ENCODE measurements at regions not wholly inside any gene's neighbourhood (a gene's known extent, or its start where the extent isn't known, plus 50 kb on each side); places are given as distances from the start of the nearest gene placed in this dataset.

DNA sequence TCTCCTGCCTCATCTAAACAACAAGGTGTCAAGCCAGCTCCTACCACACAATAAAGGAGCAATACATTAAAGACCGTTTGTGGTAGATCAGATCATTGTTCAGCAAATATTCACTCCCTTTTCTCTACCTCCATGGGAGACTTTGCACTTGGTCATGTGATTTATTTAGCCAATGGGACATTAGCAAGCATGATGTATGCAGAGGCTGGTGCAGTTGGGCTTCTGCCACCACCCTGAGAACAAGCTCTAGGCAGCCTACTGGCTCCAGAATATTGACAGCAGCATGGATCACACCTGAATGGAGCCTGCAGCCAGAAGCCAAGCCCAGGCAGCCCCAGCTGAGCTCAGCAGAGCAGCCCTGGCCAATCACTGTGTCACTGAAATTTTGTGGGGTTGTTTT lies 99.4 kb upstream of the UBE2E2 start:
- Histone ChIP-seq H3K4me2 (ENCODE audit: low read length) (no peak overlapping the region), H3K9me2 (ENCODE audit: insufficient read depth) (no peaks in the 10 kb centered on the region), H3K9ac (ENCODE audit: low read length) (no peak overlapping the region), H3K27ac (ENCODE audit: low read depth, low read length) (no peak overlapping the region), H3K4me3 (replicated peaks in 1 of 2; ENCODE audit: low read depth in 1 of 2, low read length in 2 of 2) (no peak overlapping the region), H3K4me1 (ENCODE audit: control insufficient read depth in 1 of 2, insufficient read depth in 2 of 2, low read length in 2 of 2) (no peaks in the 10 kb centered on the region), H3K9me3 (ENCODE audit: control insufficient read depth in 1 of 2, insufficient read depth in 1 of 2, low read depth in 1 of 2, low read length in 2 of 2) (no peaks in the 10 kb centered on the region), H3K27me3 (ENCODE audit: insufficient read depth, low read length) (peaks cover 2% of the 10 kb centered on the region; the same call in 1 of the 2 replicates), H4K20me1 (ENCODE audit: insufficient read depth) (no peaks in the 10 kb centered on the region), H3K36me3 (ENCODE audit: control insufficient read depth in 1 of 2, insufficient read depth in 2 of 2, low read length in 2 of 2) (no peaks in the 10 kb centered on the region), H3K79me2 (ENCODE audit: insufficient read depth, low read length) (no peaks in the 10 kb centered on the region), H2AFZ (ENCODE audit: low read depth, low read length, poor library complexity, severe bottlenecking) (no peak overlapping the region)
- intact Hi-C loops (cut with micrococcal nuclease): no loop called here
- CTCF ChIA-PET: no interaction called here
- TF ChIP-seq EZH2phosphoT487 (IDR thresholded peaks at IDR 0.05; ENCODE audit: borderline replicate concordance): no peak
- TF ChIP-seq, protein P1, sequence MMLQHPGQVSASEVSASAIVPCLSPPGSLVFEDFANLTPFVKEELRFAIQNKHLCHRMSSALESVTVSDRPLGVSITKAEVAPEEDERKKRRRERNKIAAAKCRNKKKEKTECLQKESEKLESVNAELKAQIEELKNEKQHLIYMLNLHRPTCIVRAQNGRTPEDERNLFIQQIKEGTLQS (IDR thresholded peaks at IDR 0.05): no peak
- TF ChIP-seq, protein P2, sequence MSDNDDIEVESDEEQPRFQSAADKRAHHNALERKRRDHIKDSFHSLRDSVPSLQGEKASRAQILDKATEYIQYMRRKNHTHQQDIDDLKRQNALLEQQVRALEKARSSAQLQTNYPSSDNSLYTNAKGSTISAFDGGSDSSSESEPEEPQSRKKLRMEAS (IDR thresholded peaks at IDR 0.05): no peak
- TF ChIP-seq TCF7L2 (IDR thresholded peaks at IDR 0.05; ENCODE audit: borderline replicate concordance, extremely low read depth, insufficient read depth, insufficient read length): no peak
- TF ChIP-seq POLR2AphosphoS5 (IDR thresholded peaks at IDR 0.05; ENCODE audit: low read depth, low read length): no peak
- TF ChIP-seq SIN3A (IDR thresholded peaks at IDR 0.05; ENCODE audit: low read depth): no peak
- no peak for TF ChIP-seq YY1 (IDR thresholded peaks at IDR 0.05; ENCODE audit: extremely low read depth, insufficient replicate concordance, low read depth, low read length)
- RAD21 ChIA-PET (ENCODE audit: low non-redundant PET in 1 of 2, low total read pairs in 2 of 2, uncharacterized antibody in 2 of 2, unreplicated experiment in 2 of 2): no interaction called here
- POLR2A ChIA-PET: no interaction called here
- ATAC-seq: 0 out of 2 replicates have a peak, but pooled peaks have one; percentile 38
- BruUV-seq (replicated peaks): no TSS peak
- no peak for DNase-seq (ENCODE audit: low read depth, low spot score)

DNA sequence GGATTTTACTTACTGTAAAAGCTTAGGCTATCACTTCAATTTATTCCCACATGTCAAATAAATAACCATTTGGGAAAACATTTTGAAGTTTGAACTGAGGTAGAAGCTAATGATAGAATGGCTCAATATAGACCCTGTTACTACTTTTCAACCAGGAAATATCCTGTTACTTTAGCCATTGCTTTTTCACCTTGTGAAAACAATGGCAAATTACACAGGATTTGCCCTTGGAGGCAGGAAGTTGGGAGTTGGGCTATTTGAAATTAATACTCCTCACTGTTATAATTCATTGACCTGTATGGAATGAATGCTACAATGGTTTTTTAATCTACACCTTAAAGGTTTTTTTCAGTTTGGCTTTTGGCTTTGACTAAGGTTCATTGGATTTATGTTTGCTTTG lies 98.1 kb upstream of the UBE2E2 start:
- Histone ChIP-seq H3K27me3 (ENCODE audit: insufficient read depth, low read length) (peaks cover 6% of the 10 kb centered on the region; the same call in 1 of the 2 replicates), H3K4me1 (ENCODE audit: control insufficient read depth in 1 of 2, insufficient read depth in 2 of 2, low read length in 2 of 2) (no peaks in the 10 kb centered on the region), H4K20me1 (ENCODE audit: insufficient read depth) (no peaks in the 10 kb centered on the region), H3K79me2 (ENCODE audit: insufficient read depth, low read length) (no peaks in the 10 kb centered on the region), H3K9me3 (ENCODE audit: control insufficient read depth in 1 of 2, insufficient read depth in 1 of 2, low read depth in 1 of 2, low read length in 2 of 2) (no peaks in the 10 kb centered on the region), H3K4me3 (replicated peaks in 1 of 2; ENCODE audit: low read depth in 1 of 2, low read length in 2 of 2) (no peak overlapping the region), H3K27ac (ENCODE audit: low read depth, low read length) (no peak overlapping the region), H3K4me2 (ENCODE audit: low read length) (no peak overlapping the region), H3K9ac (ENCODE audit: low read length) (no peak overlapping the region), H3K36me3 (ENCODE audit: control insufficient read depth in 1 of 2, insufficient read depth in 2 of 2, low read length in 2 of 2) (no peaks in the 10 kb centered on the region), H2AFZ (ENCODE audit: low read depth, low read length, poor library complexity, severe bottlenecking) (no peak overlapping the region), H3K9me2 (ENCODE audit: insufficient read depth) (no peaks in the 10 kb centered on the region)
- DNase-seq (ENCODE audit: low read depth, low spot score): no peak
- POLR2A ChIA-PET: interaction anchor here (1.2 kb wide), 1 partner anchor 8 kb away, joined by 3 read pairs; no protein-coding TSS in a partner anchor
- CTCF ChIA-PET: no interaction called here
- RAD21 ChIA-PET (ENCODE audit: low non-redundant PET in 1 of 2, low total read pairs in 2 of 2, uncharacterized antibody in 2 of 2, unreplicated experiment in 2 of 2): no interaction called here
- ATAC-seq: no peak
- BruUV-seq (replicated peaks): no TSS peak
- intact Hi-C loops (cut with micrococcal nuclease): no loop called here
- no peak for TF ChIP-seq SP1 (IDR thresholded peaks at IDR 0.05; ENCODE audit: low read depth)
- TF ChIP-seq, protein P3, sequence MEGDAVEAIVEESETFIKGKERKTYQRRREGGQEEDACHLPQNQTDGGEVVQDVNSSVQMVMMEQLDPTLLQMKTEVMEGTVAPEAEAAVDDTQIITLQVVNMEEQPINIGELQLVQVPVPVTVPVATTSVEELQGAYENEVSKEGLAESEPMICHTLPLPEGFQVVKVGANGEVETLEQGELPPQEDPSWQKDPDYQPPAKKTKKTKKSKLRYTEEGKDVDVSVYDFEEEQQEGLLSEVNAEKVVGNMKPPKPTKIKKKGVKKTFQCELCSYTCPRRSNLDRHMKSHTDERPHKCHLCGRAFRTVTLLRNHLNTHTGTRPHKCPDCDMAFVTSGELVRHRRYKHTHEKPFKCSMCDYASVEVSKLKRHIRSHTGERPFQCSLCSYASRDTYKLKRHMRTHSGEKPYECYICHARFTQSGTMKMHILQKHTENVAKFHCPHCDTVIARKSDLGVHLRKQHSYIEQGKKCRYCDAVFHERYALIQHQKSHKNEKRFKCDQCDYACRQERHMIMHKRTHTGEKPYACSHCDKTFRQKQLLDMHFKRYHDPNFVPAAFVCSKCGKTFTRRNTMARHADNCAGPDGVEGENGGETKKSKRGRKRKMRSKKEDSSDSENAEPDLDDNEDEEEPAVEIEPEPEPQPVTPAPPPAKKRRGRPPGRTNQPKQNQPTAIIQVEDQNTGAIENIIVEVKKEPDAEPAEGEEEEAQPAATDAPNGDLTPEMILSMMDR (IDR thresholded peaks at IDR 0.05 in 2 of 3, conservative IDR thresholded peaks at IDR 0.05 in 1 of 3; ENCODE audit: borderline replicate concordance in 1 of 3, insufficient read depth in 1 of 3, low read depth in 2 of 3, low read length in 2 of 3): no peak
- TF ChIP-seq SRF (IDR thresholded peaks at IDR 0.05; ENCODE audit: low read depth): no peak
- no peak for TF ChIP-seq SIN3A (IDR thresholded peaks at IDR 0.05; ENCODE audit: low read depth)
- no peak for TF ChIP-seq RAD21 (IDR thresholded peaks at IDR 0.05; ENCODE audit: low read depth)
- TF ChIP-seq CEBPB (IDR thresholded peaks at IDR 0.05; ENCODE audit: low read depth): no peak
- no peak for TF ChIP-seq ZNF274 (IDR thresholded peaks at IDR 0.05; ENCODE audit: low read depth, low read length)
- TF ChIP-seq POLR2A (IDR thresholded peaks at IDR 0.05; ENCODE audit: borderline replicate concordance, extremely low read depth, insufficient read depth, insufficient read length): no peak
- TF ChIP-seq FOSL1 (IDR thresholded peaks at IDR 0.05; ENCODE audit: low read depth): no peak
- TF ChIP-seq YY1 (IDR thresholded peaks at IDR 0.05; ENCODE audit: extremely low read depth, insufficient replicate concordance, low read depth, low read length): no peak
- TF ChIP-seq, protein P1 (IDR thresholded peaks at IDR 0.05): no peak
- TF ChIP-seq EZH2phosphoT487 (IDR thresholded peaks at IDR 0.05; ENCODE audit: borderline replicate concordance): no peak
- TF ChIP-seq POLR2AphosphoS5 (IDR thresholded peaks at IDR 0.05; ENCODE audit: low read depth, low read length): no peak
